ENCODE measurements at regions not wholly inside any gene's neighbourhood (a gene's known extent, or its start where the extent isn't known, plus 50 kb on each side); places are given as distances from the start of the nearest gene placed in this dataset. TPM values are rescaled to one million over a fixed set of nuclear protein-coding genes. Genes with fewer than 3 reads are reported as not detected.

GRCh38 chr4:65747386-65747785 is 77.1 kb upstream of the EPHA5 start:
- 37 to 50% methylated on average over 2 of the region's 2 CpGs for WGBS, 2 donors
- intact Hi-C loops (cut with DNase I) = no loop called here
- TF ChIP-seq POLR2A (IDR thresholded peaks at IDR 0.05) (no peak), CTCF (IDR thresholded peaks at IDR 0.05) (no peak)
- Histone ChIP-seq H3K4me1 (no peaks in the 10 kb centered on the region), H3K4me3 (no peak overlapping the region), H3K27ac (no peak overlapping the region), H3K36me3 (replicated peaks in 1 of 2; ENCODE audit: insufficient read depth in 1 of 2, low read depth in 2 of 2) (no peaks in the 10 kb centered on the region), H3K9me3 (no peaks in the 10 kb centered on the region), H3K27me3 (no peaks in the 10 kb centered on the region)
- DNase-seq (no peak), ATAC-seq (no peak)

GRCh38 chr4:65738134-65738533 is 67.8 kb upstream of the EPHA5 start:
- 60 to 76% methylated on average over 2 of the region's 2 CpGs for WGBS, 2 donors

GRCh38 chr4:65737672-65738071 is 67.4 kb upstream of the EPHA5 start:
- no peaks in the 10 kb centered on the region for H3K4me1 ChIP-seq
- 52 to 67% methylated on average over 4 of the region's 4 CpGs for WGBS, 2 donors
- H3K4me3 ChIP-seq = no peak overlapping the region
- ATAC-seq (no peak), DNase-seq (no peak)
- TF ChIP-seq POLR2A (IDR thresholded peaks at IDR 0.05) (no peak), CTCF (IDR thresholded peaks at IDR 0.05) (no peak)
- intact Hi-C loops (cut with DNase I) = no loop called here
- no peaks in the 10 kb centered on the region for H3K36me3 ChIP-seq (replicated peaks in 1 of 2; ENCODE audit: insufficient read depth in 1 of 2, low read depth in 2 of 2)
- no peak overlapping the region for H3K27ac ChIP-seq
- H3K27me3 ChIP-seq = no peaks in the 10 kb centered on the region
- H3K9me3 ChIP-seq = no peaks in the 10 kb centered on the region

More at GRCh38 chr4:65738134-65738533, 67.8 kb upstream of the EPHA5 start:
- TF ChIP-seq CTCF (IDR thresholded peaks at IDR 0.05) (no peak), POLR2A (IDR thresholded peaks at IDR 0.05) (no peak)
- Histone ChIP-seq H3K36me3 (replicated peaks in 1 of 2; ENCODE audit: insufficient read depth in 1 of 2, low read depth in 2 of 2) (no peaks in the 10 kb centered on the region), H3K4me1 (no peaks in the 10 kb centered on the region), H3K27ac (no peak overlapping the region), H3K4me3 (no peak overlapping the region), H3K27me3 (no peaks in the 10 kb centered on the region), H3K9me3 (no peaks in the 10 kb centered on the region)
- ATAC-seq (no peak), DNase-seq (no peak)
- intact Hi-C loops (cut with DNase I) = no loop called here

GRCh38 chr4:65724973-65725372 is 54.7 kb upstream of the EPHA5 start:
- H3K27ac ChIP-seq = no peak overlapping the region
- DNase-seq = no peak

More at GRCh38 chr4:65724973-65725372, 54.7 kb upstream of the EPHA5 start:
- TF ChIP-seq CTCF (IDR thresholded peaks at IDR 0.05) (no peak), POLR2A (IDR thresholded peaks at IDR 0.05) (no peak)
- no peak overlapping the region for H3K4me3 ChIP-seq
- ATAC-seq = no peak
- 66 to 71% methylated on average over 4 to 5 of the region's 5 CpGs for WGBS, 2 donors
- intact Hi-C loops (cut with DNase I) = no loop called here
- H3K4me1 ChIP-seq = no peaks in the 10 kb centered on the region
- H3K27me3 ChIP-seq = no peaks in the 10 kb centered on the region
- H3K9me3 ChIP-seq = no peaks in the 10 kb centered on the region
- no peaks in the 10 kb centered on the region for H3K36me3 ChIP-seq (replicated peaks in 1 of 2; ENCODE audit: insufficient read depth in 1 of 2, low read depth in 2 of 2)

MicroRNA genes in the stretch of these regions (microRNA counts, 767-probe panel; counts per million panel counts)
- 0 to 736 counts per million in 2 donors for microRNA hsa-miR-1269a

Small RNA genes lying in the stretch of these regions (microRNA-seq; reads per million reads assigned to microRNA genes)
- gene MIR1269A (ENCODE audit: borderline number of aligned reads in 2 of 2, borderline replicate concordance in 2 of 2) = 0 reads per million in 2 donors

Small RNA genes lying in the stretch of these regions (small RNA-seq; reads per million reads assigned to genes)
- gene MIR1269A (not detected), gene RNU2-40P (not detected), gene RNU6-699P (not detected)
